Putamen (tissue), 1 donor: ENCODE measurements at regions not wholly inside any gene's neighbourhood (a gene's known extent, or its start where the extent isn't known, plus 50 kb on each side); places are given as distances from the start of the nearest gene placed in this dataset.

Experiments used
- DNase-seq: peaks from one replicate; pipeline ENCODE4 v3.0.0-alpha.2; 2016; ENCODE audit warnings: low spot score

DNA sequence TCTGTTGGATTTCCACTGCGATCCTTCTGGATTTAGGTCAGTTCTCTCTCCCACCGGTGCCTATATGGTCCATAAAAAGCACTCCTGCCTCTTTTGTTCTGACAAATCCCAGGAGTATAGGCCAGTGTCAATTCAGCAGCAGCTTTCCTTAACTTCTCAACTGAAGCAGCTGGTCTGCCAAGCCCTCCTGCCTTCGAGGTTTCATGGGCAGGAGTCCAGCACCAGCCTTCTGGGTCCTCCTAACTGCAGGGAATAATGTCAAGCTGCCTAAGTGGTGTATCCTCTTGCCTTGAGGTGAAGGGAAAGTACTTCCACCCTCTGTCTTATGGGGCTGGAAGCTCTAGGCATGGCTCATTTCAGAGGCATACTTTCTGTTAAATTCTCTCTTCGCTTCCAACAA is 149.4 kb upstream of the NCAM1 start:
- no peak for DNase-seq

- no peak for DNase-seq
Observed at GRCh38 chr11:112812729-112813128, 148.5 kb upstream of the NCAM1 start.

DNA sequence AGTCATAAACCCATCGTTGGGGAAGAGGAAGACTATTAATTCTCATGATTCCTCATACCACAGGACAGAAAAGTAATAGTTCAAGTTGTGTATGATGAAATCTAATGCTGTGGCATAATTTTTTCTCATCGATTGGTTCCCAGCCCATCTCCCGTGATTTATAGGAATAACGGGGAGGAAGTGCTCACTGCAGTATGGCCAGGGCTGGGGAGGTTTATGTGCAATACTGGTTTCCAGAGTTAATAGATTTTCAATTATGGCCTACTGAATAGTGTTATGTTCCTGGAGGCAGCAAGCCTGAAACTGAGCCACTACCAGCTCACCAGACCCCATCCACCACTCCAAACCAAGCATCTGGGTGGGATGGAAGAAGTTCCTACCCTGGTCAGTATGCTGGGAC is 147.1 kb upstream of the NCAM1 start:
- DNase-seq = no peak

GRCh38 chr11:112817376-112817775 is 143.8 kb upstream of the NCAM1 start:
- no peak for DNase-seq

DNA sequence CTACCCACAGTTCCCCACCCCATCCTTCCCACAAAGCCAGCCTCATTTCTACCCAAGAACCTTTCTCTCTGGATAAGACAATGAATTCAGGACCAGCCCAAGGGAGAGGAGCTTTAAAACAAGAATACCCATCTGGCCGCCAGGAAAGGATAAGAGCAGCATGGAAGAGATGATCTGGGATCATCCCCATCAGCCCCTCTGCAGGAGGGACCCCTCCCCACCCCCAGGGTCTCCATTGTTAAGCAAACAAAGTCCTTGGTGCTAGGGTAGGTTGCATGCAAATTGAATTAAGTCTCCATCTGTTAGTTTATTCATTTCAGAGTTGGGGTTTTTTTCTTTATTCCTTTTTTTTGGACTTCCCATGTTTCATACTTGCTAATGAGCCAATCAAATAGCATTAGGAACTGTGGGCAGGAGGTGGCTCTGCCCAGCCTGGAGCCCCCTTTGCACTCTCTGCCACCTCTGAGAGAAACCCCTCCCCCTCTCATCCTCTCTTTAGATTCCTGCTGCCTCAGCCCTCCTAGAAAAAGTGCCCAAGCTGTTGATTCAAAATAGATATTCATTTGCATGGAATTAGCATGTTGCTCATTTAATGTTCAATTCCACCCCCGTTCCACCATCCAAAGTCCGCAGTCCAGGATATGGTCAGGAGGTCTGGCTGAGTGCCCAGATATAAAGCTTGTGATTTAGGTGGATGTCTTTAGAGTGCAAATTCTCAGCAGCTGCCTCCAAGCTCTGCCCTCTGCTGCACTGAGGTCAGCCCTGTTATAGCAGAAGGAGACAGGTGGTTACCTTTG is 138.5 kb upstream of the NCAM1 start:
- no peak for DNase-seq

DNA sequence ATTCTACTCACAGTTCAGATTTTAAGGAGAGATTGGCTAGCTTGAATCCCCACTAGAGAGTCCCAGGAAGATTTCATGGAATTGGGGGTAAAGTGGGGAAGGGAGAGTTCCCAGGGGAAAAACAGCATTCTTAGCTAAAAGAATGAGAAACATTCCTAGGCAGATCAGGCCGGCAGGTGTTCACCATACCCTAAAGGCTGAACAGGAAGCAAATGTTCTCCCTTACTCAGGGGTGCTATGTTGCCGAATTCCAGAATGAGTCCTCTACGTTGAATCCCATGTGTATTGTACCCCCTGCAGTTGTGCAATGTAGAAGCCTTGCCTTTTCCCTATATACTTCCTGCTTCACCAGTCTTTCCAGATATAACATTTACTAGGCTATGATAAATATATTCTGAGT is 135.2 kb upstream of the NCAM1 start:
- DNase-seq = no peak

DNA sequence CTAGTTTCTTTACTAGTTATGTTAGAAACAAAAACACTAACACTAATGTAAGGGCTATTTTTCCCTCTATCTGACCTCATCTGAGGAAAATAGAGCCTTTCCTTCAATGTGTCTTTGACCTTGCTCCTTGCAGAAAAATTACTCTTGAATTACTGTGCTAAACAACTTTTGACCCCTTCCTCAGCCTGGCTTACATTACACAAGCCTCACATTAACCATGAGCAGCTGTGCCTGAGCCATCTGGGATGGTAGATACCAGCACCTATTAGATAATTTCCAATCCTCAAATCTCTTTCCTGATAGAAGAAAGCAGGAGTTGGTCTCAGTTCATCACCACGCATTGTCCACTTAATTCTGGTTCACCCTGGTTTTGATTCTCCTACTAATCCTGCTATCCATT is 134.4 kb upstream of the NCAM1 start:
- DNase-seq = no peak

- DNase-seq = no peak
Observed at GRCh38 chr11:112828421-112828820, 132.8 kb upstream of the NCAM1 start.

GRCh38 chr11:112829971-112830654 is 131.1 kb upstream of the NCAM1 start:
- DNase-seq = no peak

GRCh38 chr11:112831041-112831440 is 130.2 kb upstream of the NCAM1 start:
- no peak for DNase-seq

GRCh38 chr11:112831969-112832766 is 129.1 kb upstream of the NCAM1 start:
- no peak for DNase-seq

- peak; percentile 75 for DNase-seq
Observed at GRCh38 chr11:112834277-112834755, 126.9 kb upstream of the NCAM1 start.

- DNase-seq = no peak
Observed at GRCh38 chr11:112835591-112836255, 125.5 kb upstream of the NCAM1 start.

DNA sequence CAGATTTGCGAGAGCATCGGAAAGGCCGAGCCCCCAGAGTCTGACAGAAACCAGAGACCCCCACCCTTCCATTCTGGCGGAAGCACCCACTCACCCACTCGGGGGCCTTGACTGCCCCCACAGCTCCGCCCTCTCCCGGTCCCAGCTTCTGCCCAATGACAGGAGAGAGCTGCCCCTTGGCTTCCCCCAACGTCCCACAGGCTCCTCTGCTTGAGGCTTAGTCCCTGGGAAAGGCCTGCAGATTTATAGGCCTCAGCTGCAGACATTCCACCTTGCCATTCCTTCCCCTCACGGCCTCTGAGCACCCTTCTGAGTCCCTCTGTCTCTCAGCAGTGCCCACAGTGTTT is 125.0 kb upstream of the NCAM1 start:
- DNase-seq = no peak

DNA sequence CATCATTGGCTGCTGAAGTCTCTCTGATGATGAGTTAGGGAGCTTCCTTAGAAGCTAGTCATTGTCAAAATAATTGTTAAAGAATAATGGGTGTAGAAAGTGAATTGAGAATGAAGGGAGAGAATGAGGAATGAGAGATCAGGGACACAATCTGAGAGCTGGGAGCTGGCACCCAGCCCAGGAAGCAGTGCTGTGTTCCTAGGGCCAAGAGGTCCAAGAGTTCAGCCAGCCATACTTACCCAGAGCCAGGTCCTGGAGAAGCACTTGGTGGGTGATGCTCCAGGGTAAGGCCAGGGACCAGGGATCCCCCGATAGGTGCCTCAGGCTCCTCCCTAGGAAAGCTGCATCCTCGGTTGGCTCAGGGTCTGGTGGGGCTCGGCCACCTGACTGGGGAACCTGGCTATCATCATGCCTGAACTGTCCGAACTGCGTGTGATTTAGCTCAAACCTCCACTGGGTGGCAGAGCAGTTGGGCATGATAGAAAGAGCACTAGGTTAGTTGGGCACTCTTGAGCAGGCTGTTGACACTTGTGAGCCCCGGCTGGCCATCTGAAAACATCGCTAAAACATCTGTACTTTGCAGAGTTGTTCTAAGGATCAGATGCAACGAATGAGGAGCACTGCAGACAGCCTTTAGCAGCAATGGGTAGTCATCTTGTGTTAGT is 123.9 kb upstream of the NCAM1 start:
- peak; percentile 67 for DNase-seq

DNA sequence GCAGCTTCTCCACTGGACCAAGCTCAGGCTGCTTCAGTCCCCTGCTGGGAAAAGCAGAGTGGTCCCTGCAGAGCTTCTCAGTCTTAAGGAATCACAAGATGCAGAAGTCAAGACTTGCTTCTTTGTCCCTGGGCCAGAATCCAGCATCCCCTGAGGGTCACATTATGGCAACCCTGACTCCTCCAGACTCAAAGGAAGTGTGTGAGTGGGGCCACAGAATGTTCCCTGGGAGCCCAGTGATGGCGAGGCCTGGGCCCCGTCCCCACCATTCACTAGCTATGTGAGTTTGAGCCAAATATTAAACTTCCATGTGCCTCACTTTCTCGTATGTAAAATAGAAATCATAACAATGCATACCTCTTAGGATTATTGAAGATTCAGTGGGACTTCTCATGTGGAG is 122.2 kb upstream of the NCAM1 start:
- no peak for DNase-seq

DNA sequence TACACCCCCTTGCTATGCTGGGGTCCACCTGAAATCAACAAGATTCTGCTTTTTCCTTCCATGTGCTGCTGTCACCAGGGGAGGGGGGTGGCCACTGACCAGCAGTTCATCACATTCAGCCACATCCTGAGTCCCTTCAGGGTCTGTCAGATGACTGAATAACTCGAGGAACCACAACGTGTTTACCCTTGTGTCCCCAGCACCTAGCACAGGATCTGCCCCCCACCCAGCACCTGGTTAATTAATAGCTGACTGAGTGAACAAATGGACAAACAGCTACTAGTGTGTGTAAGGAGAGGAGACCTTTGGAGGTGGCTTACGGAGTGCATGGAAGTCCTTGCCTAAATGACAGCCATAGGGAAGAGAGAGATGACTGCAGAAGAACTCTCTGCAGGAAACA is 119.5 kb upstream of the NCAM1 start:
- no peak for DNase-seq

GRCh38 chr11:112842151-112842550 is 119.1 kb upstream of the NCAM1 start:
- DNase-seq = no peak

DNA sequence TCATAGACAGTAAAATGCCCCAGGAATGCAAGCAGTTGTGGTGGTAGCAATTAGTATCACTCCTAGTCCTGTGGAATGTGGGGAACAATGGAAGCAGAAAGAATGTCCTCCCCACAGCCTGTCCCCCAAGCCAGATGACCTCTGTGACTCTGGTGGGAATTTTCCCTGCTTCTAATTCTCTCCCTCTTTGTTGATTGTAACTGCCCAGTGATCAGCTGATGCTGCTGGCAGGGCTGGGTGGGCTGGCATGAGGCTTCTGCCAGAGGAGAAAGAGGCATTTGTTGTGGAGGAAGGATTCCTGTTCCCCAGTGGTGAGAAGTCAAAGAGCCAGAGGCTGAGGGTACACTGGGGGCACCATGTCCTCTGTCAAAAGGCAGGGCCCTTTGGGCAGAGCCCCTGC is 116.7 kb upstream of the NCAM1 start:
- DNase-seq = peak; percentile 96

DNA sequence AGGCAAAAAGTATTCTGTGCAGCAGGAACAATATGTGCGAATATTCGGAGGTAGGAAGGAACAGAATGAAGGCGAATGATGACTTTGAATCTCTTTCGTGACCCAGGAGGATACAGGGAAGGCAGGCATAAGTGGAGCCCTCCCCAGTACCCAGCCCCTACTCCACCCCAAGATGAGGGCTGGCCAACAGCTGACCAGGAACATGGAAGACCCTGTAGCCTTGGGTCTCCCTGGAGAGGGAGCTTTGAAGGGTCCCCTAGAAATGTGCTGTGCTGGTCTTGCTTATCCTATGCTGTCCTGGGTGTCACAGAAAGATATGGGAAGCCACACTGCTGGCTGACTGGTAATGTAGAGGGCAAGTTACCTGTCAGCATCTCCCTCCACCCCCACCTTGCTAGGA is 113.7 kb upstream of the NCAM1 start:
- DNase-seq = no peak

- no peak for DNase-seq
Observed at GRCh38 chr11:112852143-112852866, 108.9 kb upstream of the NCAM1 start.
